ENCODE measurements at regions not wholly inside any gene's neighbourhood (a gene's known extent, or its start where the extent isn't known, plus 50 kb on each side); places are given as distances from the start of the nearest gene placed in this dataset.

GRCh38 chr2:239640676-239641578 lies 240.1 kb upstream of the HDAC4 start:
- TF ChIP-seq, protein P1, sequence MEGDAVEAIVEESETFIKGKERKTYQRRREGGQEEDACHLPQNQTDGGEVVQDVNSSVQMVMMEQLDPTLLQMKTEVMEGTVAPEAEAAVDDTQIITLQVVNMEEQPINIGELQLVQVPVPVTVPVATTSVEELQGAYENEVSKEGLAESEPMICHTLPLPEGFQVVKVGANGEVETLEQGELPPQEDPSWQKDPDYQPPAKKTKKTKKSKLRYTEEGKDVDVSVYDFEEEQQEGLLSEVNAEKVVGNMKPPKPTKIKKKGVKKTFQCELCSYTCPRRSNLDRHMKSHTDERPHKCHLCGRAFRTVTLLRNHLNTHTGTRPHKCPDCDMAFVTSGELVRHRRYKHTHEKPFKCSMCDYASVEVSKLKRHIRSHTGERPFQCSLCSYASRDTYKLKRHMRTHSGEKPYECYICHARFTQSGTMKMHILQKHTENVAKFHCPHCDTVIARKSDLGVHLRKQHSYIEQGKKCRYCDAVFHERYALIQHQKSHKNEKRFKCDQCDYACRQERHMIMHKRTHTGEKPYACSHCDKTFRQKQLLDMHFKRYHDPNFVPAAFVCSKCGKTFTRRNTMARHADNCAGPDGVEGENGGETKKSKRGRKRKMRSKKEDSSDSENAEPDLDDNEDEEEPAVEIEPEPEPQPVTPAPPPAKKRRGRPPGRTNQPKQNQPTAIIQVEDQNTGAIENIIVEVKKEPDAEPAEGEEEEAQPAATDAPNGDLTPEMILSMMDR (IDR thresholded peaks at IDR 0.05; ENCODE audit: extremely low read depth in 1 of 2, insufficient read depth in 1 of 2, low read depth in 1 of 2, low read length in 2 of 2) = no peak
- TF ChIP-seq POLR2AphosphoS5 (IDR thresholded peaks at IDR 0.05; ENCODE audit: insufficient read depth, low read depth, low read length) (no peak), POLR2A (IDR thresholded peaks at IDR 0.05; ENCODE audit: low read depth, low read length) (no peak), JUN (IDR thresholded peaks at IDR 0.05; ENCODE audit: borderline replicate concordance, insufficient read depth, insufficient read length, low read depth) (no peak), EZH2 (IDR thresholded peaks at IDR 0.05; ENCODE audit: borderline replicate concordance, low read depth, low read length, severe bottlenecking) (no peak), MYC (IDR thresholded peaks at IDR 0.05; ENCODE audit: low read depth, low read length) (no peak)
- TF ChIP-seq, protein P2, sequence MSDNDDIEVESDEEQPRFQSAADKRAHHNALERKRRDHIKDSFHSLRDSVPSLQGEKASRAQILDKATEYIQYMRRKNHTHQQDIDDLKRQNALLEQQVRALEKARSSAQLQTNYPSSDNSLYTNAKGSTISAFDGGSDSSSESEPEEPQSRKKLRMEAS (IDR thresholded peaks at IDR 0.05; ENCODE audit: insufficient read depth, insufficient read length) = no peak
